ENCODE measurements at regions not wholly inside any gene's neighbourhood (a gene's known extent, or its start where the extent isn't known, plus 50 kb on each side); places are given as distances from the start of the nearest gene placed in this dataset.

GRCh38 chr7:106166651-106167342, 54.7 kb upstream of the SYPL1 start:
- H3K9me2 ChIP-seq (replicated peaks; ENCODE audit: insufficient read depth, low read length), result no peaks in the 10 kb centered on the region
- no peak overlapping the region for H3K4me2 ChIP-seq (ENCODE audit: low read depth, low read length)
- TF ChIP-seq EZH2 (optimal IDR thresholded peaks at IDR 0.05; ENCODE audit: low read depth, low read length) (no peak), CTCF (IDR thresholded peaks at IDR 0.05; ENCODE audit: low read length) (peak; percentile 92), EZH2phosphoT487 (IDR thresholded peaks at IDR 0.05; ENCODE audit: low read length) (no peak)
- no peaks in the 10 kb centered on the region for H3F3A ChIP-seq (ENCODE audit: insufficient read depth, low read length)
- H3K36me3 ChIP-seq (replicated peaks; ENCODE audit: insufficient read depth, low read length), result no peaks in the 10 kb centered on the region
- no peaks in the 10 kb centered on the region for H3K79me2 ChIP-seq (ENCODE audit: low read length)
- no peaks in the 10 kb centered on the region for H4K20me1 ChIP-seq (ENCODE audit: insufficient read depth, low read length)
- H2AFZ ChIP-seq (ENCODE audit: low read length), result no peak overlapping the region
- H3K27me3 ChIP-seq (replicated peaks; ENCODE audit: insufficient read depth, low read length), result no peaks in the 10 kb centered on the region
- no peak overlapping the region for H3K9ac ChIP-seq (ENCODE audit: low read length)
- no peaks in the 10 kb centered on the region for H3K9me3 ChIP-seq (replicated peaks; ENCODE audit: insufficient read depth, low read length)
- peak; percentile 66 for DNase-seq
- no peaks in the 10 kb centered on the region for H3K4me1 ChIP-seq (ENCODE audit: low read length)
- H3K27ac ChIP-seq (ENCODE audit: low read length), result no peak overlapping the region
- no peak overlapping the region for H3K4me3 ChIP-seq (ENCODE audit: low read length)

- Histone ChIP-seq H3K4me2 (ENCODE audit: low read depth, low read length) (no peak overlapping the region), H3K27ac (ENCODE audit: low read length) (no peak overlapping the region), H3K9ac (ENCODE audit: low read length) (no peak overlapping the region), H3K9me3 (replicated peaks; ENCODE audit: insufficient read depth, low read length) (no peaks in the 10 kb centered on the region), H3K79me2 (ENCODE audit: low read length) (no peaks in the 10 kb centered on the region), H3K9me2 (replicated peaks; ENCODE audit: insufficient read depth, low read length) (no peaks in the 10 kb centered on the region), H4K20me1 (ENCODE audit: insufficient read depth, low read length) (no peaks in the 10 kb centered on the region), H3K27me3 (replicated peaks; ENCODE audit: insufficient read depth, low read length) (no peaks in the 10 kb centered on the region), H3K36me3 (replicated peaks; ENCODE audit: insufficient read depth, low read length) (no peaks in the 10 kb centered on the region), H3F3A (ENCODE audit: insufficient read depth, low read length) (no peaks in the 10 kb centered on the region), H3K4me1 (ENCODE audit: low read length) (no peaks in the 10 kb centered on the region), H3K4me3 (ENCODE audit: low read length) (no peak overlapping the region), H2AFZ (ENCODE audit: low read length) (no peak overlapping the region)
- no peak for DNase-seq
- TF ChIP-seq EZH2 (optimal IDR thresholded peaks at IDR 0.05; ENCODE audit: low read depth, low read length) (no peak), EZH2phosphoT487 (IDR thresholded peaks at IDR 0.05; ENCODE audit: low read length) (no peak), CTCF (IDR thresholded peaks at IDR 0.05; ENCODE audit: low read length) (no peak)
Observed at GRCh38 chr7:106165337-106165736, 53.2 kb upstream of the SYPL1 start.

GRCh38 chr7:106163257-106163656, 51.1 kb upstream of the SYPL1 start:
- Histone ChIP-seq H3K4me3 (ENCODE audit: low read length) (no peak overlapping the region), H3K9ac (ENCODE audit: low read length) (no peak overlapping the region), H3K9me3 (replicated peaks; ENCODE audit: insufficient read depth, low read length) (no peaks in the 10 kb centered on the region), H3K27ac (ENCODE audit: low read length) (no peak overlapping the region), H3K79me2 (ENCODE audit: low read length) (no peaks in the 10 kb centered on the region), H3K4me2 (ENCODE audit: low read depth, low read length) (no peak overlapping the region), H3K9me2 (replicated peaks; ENCODE audit: insufficient read depth, low read length) (no peaks in the 10 kb centered on the region), H3K4me1 (ENCODE audit: low read length) (no peaks in the 10 kb centered on the region), H3K36me3 (replicated peaks; ENCODE audit: insufficient read depth, low read length) (no peaks in the 10 kb centered on the region), H3K27me3 (replicated peaks; ENCODE audit: insufficient read depth, low read length) (no peaks in the 10 kb centered on the region), H3F3A (ENCODE audit: insufficient read depth, low read length) (no peaks in the 10 kb centered on the region), H2AFZ (ENCODE audit: low read length) (no peak overlapping the region), H4K20me1 (ENCODE audit: insufficient read depth, low read length) (no peaks in the 10 kb centered on the region)
- no peak for TF ChIP-seq EZH2phosphoT487 (IDR thresholded peaks at IDR 0.05; ENCODE audit: low read length)
- TF ChIP-seq EZH2 (optimal IDR thresholded peaks at IDR 0.05; ENCODE audit: low read depth, low read length), result no peak
- TF ChIP-seq CTCF (IDR thresholded peaks at IDR 0.05; ENCODE audit: low read length), result no peak
- DNase-seq, result no peak

Measured in MM.1S (cell line).